Heart left ventricle (tissue), 16 donors: ENCODE measurements at regions not wholly inside any gene's neighbourhood (a gene's known extent, or its start where the extent isn't known, plus 50 kb on each side); places are given as distances from the start of the nearest gene placed in this dataset.

Source experiments
- ATAC-seq, 4 donors: fragments of 200-7000 bp; cut with Tn5 transposase; one replicate each; pipeline ENCODE4 v1.9.1; 2020 to 2022; ENCODE audit warnings: moderate library complexity in 4 of 4, mild to moderate bottlenecking in 3 of 4, moderate number of reproducible peaks in 1 of 4
- DNase-seq, 5 donors: peaks; one replicate each; pipeline ENCODE4 v3.0.0-alpha.2; 2020
- H3K27ac ChIP-seq, 12 donors: fragments of 200-600 bp; sonication (generic) in 4 of 12; one replicate each; pipeline versions ENCODE4 v1.5.0 to v1.8.0; 2016 to 2022; ENCODE audit warnings: mild to moderate bottlenecking in 2 of 12
- H3K27me3 ChIP-seq, 9 donors: fragments of 200-600 bp; sonication (generic) in 2 of 9; one replicate each; pipeline versions ENCODE4 v1.5.1 to v1.8.0; 2016 to 2022; ENCODE audit warnings: mild to moderate bottlenecking in 3 of 9
- H3K36me3 ChIP-seq, 9 donors: fragments of 200-600 bp; sonication (generic) in 2 of 9; one replicate each; pipeline versions ENCODE4 v1.5.0 to v1.8.0; 2018 to 2022; ENCODE audit warnings: mild to moderate bottlenecking in 2 of 9
- H3K4me1 ChIP-seq, 12 donors: fragments of 200-600 bp; sonication (generic) in 4 of 12; one replicate each; pipeline versions ENCODE4 v1.5.0 to v1.8.0; 2016 to 2022; ENCODE audit warnings: mild to moderate bottlenecking in 3 of 12
- H3K4me3 ChIP-seq, 12 donors: fragments of 200-600 bp; sonication (generic) in 4 of 12; one replicate each; pipeline versions ENCODE4 v1.5.0 to v1.8.0; 2017 to 2022; ENCODE audit warnings: mild to moderate bottlenecking in 9 of 12, moderate library complexity in 4 of 12
- H3K9me3 ChIP-seq, 12 donors: fragments of 200-600 bp; sonication (generic) in 4 of 12; one replicate each; pipeline versions ENCODE4 v1.5.0 to v1.8.0; 2016 to 2022; ENCODE audit warnings: mild to moderate bottlenecking in 1 of 12
- CTCF ChIP-seq, 12 donors: fragments of 200-600 bp; sonication (generic) in 4 of 12; IDR thresholded peaks; one replicate each; pipeline versions ENCODE4 v1.5.0 to v1.8.0; 2018 to 2022; ENCODE audit warnings: antibody characterized with exemption in 12 of 12, mild to moderate bottlenecking in 5 of 12
- POLR2A ChIP-seq, 2 donors: fragments of 450-650 bp; IDR thresholded peaks; one replicate each; pipeline ENCODE4 v1.6.1; 2017; ENCODE audit warnings: antibody characterized with exemption in 2 of 2, mild to moderate bottlenecking in 2 of 2, moderate library complexity in 2 of 2
- WGBS, 4 donors: extraction: QIAGEN DNeasy Blood & Tissue Kit in 2 of 4; methylation state at CpG; one replicate each; pipeline versions ENCODE4 v1.1.5 to v1.1.7; 2013 to 2018; 5-methylcytosine and 5-hydroxymethylcytosine counted together
- intact Hi-C, 10 donors: fragments of 100-400 bp; cut with DNase I; formaldehyde crosslinking; loops; one replicate each; pipeline versions ENCODE4 v1.11.1 to v1.14.2; 2022
- donor health status: ischemic (EF 13 %, LVEDD 7.1; RV severe dilation, severe dysfunction).
- donor health status: healthy with polysubstance abuse.
- donor health status: DM: no; HTN: yes; CAD: no.
- donor health status: DM: no; HTN: no; CAD: no.
- donor health status: ischemic (EF 25% LVEDD 6.9; RV normal size, moderate dysfunction).
- donor health status: ischemic (EF 25% LVEDD 5.7; RV mildly dilated, moderate dysfunction).
- donor health status: healthy.
- donor health status: DM: yes; HTN: yes; CAD: no.
- donor health status: ischemic (EF 35%, LVEDD 5.7; RV mildly dilated, moderate dysfunction).
- donor health status: nonischemic (EF 11% LVEDD 7.7; RV severe dilation, severe dysfunction).
- donor health status: DM: yes; HTN: yes; CAD: no.
- donor health status: PGD.
- donor health status: ischemic (EF 29% LVEDD 5.4; RV normal size, mild dysfunction).
- donor health status: nonischemic (EF 23%, LVEDD 6.1; RV moderate dilation, normal function).

- ATAC-seq (no peak), DNase-seq (no peak)
- Histone ChIP-seq H3K36me3 (no peaks in the 10 kb centered on the region), H3K9me3 (peaks cover 0 to 7% (median 0%) of the 10 kb centered on the region in 12 donors), H3K27me3 (no peaks in the 10 kb centered on the region), H3K4me1 (no peaks in the 10 kb centered on the region), H3K4me3 (no peak overlapping the region), H3K27ac (no peak overlapping the region)
- 81 to 90% (median 86%) methylated on average over 2 of the region's 2 CpGs for WGBS, 4 donors
- TF ChIP-seq POLR2A (IDR thresholded peaks at IDR 0.05) (no peak), CTCF (IDR thresholded peaks at IDR 0.05) (no peak)
- intact Hi-C loops: no loop called here
These were observed 665.4 kb downstream of the EPM2A start for GRCh38 chr6:145069966-145070365.

DNA sequence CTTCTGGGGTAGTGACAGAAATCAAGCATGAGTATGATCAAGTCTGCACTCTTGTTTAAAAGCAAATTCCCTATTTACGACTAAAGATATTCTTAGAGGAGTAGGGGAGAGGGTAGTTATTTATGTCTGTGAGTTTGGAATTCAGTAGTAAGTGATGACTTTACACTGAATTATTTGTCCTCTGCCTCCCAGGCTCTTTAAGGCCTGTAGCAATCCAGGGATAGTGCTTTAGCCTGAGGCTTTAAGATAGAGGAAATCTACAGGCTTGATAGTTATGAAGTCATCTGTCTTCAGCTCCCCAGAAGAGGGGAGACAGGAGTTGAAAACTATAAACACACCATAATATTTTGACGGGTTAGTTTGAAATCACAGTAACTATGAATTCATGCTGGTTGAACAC, 664.5 kb downstream of the EPM2A start:
- Histone ChIP-seq H3K4me3 (no peak overlapping the region), H3K9me3 (peaks cover 0 to 7% (median 0%) of the 10 kb centered on the region in 12 donors), H3K4me1 (no peaks in the 10 kb centered on the region), H3K27me3 (no peaks in the 10 kb centered on the region), H3K27ac (no peak overlapping the region), H3K36me3 (no peaks in the 10 kb centered on the region)
- DNase-seq: no peak
- intact Hi-C loops: no loop called here
- no peak for ATAC-seq
- 62 to 83% (median 73%) methylated on average over 2 of the region's 2 CpGs for WGBS, 4 donors
- TF ChIP-seq CTCF (IDR thresholded peaks at IDR 0.05) (no peak), POLR2A (IDR thresholded peaks at IDR 0.05) (no peak)

- whole genome bisulfite sequencing, 4 donors: 79 to 92% (median 87%) methylated on average over 2 of the region's 2 CpGs
- no peaks in the 10 kb centered on the region for H3K27me3 ChIP-seq
- H3K9me3 ChIP-seq: peaks cover 0 to 14% (median 0%) of the 10 kb centered on the region in 12 donors
- no peak for DNase-seq
- TF ChIP-seq CTCF (IDR thresholded peaks at IDR 0.05) (no peak), POLR2A (IDR thresholded peaks at IDR 0.05) (no peak)
- intact Hi-C loops: no loop called here
- H3K4me3 ChIP-seq: no peak overlapping the region
- no peaks in the 10 kb centered on the region for H3K36me3 ChIP-seq
- no peak for ATAC-seq
- H3K27ac ChIP-seq: no peak overlapping the region
- H3K4me1 ChIP-seq: no peaks in the 10 kb centered on the region
These were observed 663.5 kb downstream of the EPM2A start for GRCh38 chr6:145071836-145072235.

- ATAC-seq (no peak), DNase-seq (no peak)
- no peak for TF ChIP-seq CTCF (IDR thresholded peaks at IDR 0.05)
- no peak for TF ChIP-seq POLR2A (IDR thresholded peaks at IDR 0.05)
- Histone ChIP-seq H3K4me3 (no peak overlapping the region), H3K4me1 (no peaks in the 10 kb centered on the region), H3K36me3 (no peaks in the 10 kb centered on the region), H3K27ac (no peak overlapping the region), H3K9me3 (peaks cover 0 to 14% (median 0%) of the 10 kb centered on the region in 12 donors), H3K27me3 (no peaks in the 10 kb centered on the region)
- intact Hi-C loops: no loop called here
- 70 to 82% (median 79%) methylated on average over 2 of the region's 2 CpGs for WGBS, 4 donors
These were observed 661.5 kb downstream of the EPM2A start for GRCh38 chr6:145073811-145074210.
